Esophagus squamous epithelium (tissue), 5 donors: ENCODE measurements at regions not wholly inside any gene's neighbourhood (a gene's known extent, or its start where the extent isn't known, plus 50 kb on each side); places are given as distances from the start of the nearest gene placed in this dataset.

Source experiments
- DNase-seq: peaks from one replicate; lab custom pipeline; 2025; lab: John Stamatoyannopoulos, UW
- H3K27ac ChIP-seq, 4 donors: fragments of 200-600 bp; sonication (generic); one replicate each; pipeline ENCODE4 v1.5.1; 2016 to 2019; ENCODE audit warnings: mild to moderate bottlenecking in 1 of 4
- H3K27me3 ChIP-seq, 4 donors: fragments of 200-600 bp; sonication (generic); 1 replicate in 3 of 4; 2 replicates in 1 of 4; pipeline versions ENCODE4 v1.5.1 to v1.6.0; 2017 to 2021; ENCODE audit warnings: antibody characterized with exemption in 1 of 4
- H3K36me3 ChIP-seq, 3 donors: fragments of 200-600 bp; sonication (generic); one replicate each; pipeline ENCODE4 v1.5.1; 2016 to 2019
- H3K4me1 ChIP-seq, 3 donors: fragments of 200-600 bp; sonication (generic); one replicate each; pipeline ENCODE4 v1.5.1; 2017 to 2019
- H3K4me3 ChIP-seq, 4 donors: fragments of 200-600 bp; sonication (generic); 1 replicate in 3 of 4; 2 replicates in 1 of 4; pipeline ENCODE4 v1.5.1; 2016 to 2019; ENCODE audit warnings: mild to moderate bottlenecking in 2 of 4, moderate library complexity in 1 of 4
- H3K9me3 ChIP-seq, 3 donors: fragments of 200-600 bp; sonication (generic); one replicate each; pipeline ENCODE4 v1.5.1; 2016 to 2019
- CTCF ChIP-seq, 6 experiments: fragments of 450-650 bp in 4 of 6; fragments of 200-600 bp in 2 of 6; sonication (generic) in 2 of 6; IDR thresholded peaks; one replicate each; pipeline ENCODE4 v1.5.1; 2016 to 2019; ENCODE audit warnings: antibody characterized with exemption in 6 of 6, mild to moderate bottlenecking in 4 of 6, moderate library complexity in 4 of 6
- POLR2A ChIP-seq, 4 donors: fragments of 450-650 bp; IDR thresholded peaks; one replicate each; pipeline ENCODE4 v1.6.1; 2017; ENCODE audit warnings: antibody characterized with exemption in 4 of 4, mild to moderate bottlenecking in 4 of 4, moderate library complexity in 3 of 4
- WGBS, 2 donors: methylation state at CpG; one replicate each; pipeline ENCODE4 v1.1.5; 2018; 5-methylcytosine and 5-hydroxymethylcytosine counted together
- intact Hi-C: fragments of 100-400 bp; cut with DNase I; formaldehyde crosslinking; loops from one replicate; pipeline ENCODE4 v1.15.0; 2022
- donor health status: DM: yes; HTN: yes; CAD: no.

- intact Hi-C loops: no loop called here
- H3K27me3 ChIP-seq: no peaks in the 10 kb centered on the region
- H3K4me1 ChIP-seq: no peaks in the 10 kb centered on the region
- no peak for DNase-seq
- no peak overlapping the region for H3K27ac ChIP-seq
- TF ChIP-seq POLR2A (IDR thresholded peaks at IDR 0.05): no peak
- no peak for TF ChIP-seq CTCF (IDR thresholded peaks at IDR 0.05)
- WGBS, 2 donors: 68 to 73% methylated on average over 2 to 3 of the region's 6 CpGs
- H3K4me3 ChIP-seq: no peak overlapping the region
- no peaks in the 10 kb centered on the region for H3K36me3 ChIP-seq
- H3K9me3 ChIP-seq: no peaks in the 10 kb centered on the region
Observed at GRCh38 chr16:73390936-73391335, 343.0 kb upstream of the ZFHX3 start.

GRCh38 chr16:73390491-73390890, 342.6 kb upstream of the ZFHX3 start:
- H3K36me3 ChIP-seq: no peaks in the 10 kb centered on the region
- no peak overlapping the region for H3K4me3 ChIP-seq
- TF ChIP-seq POLR2A (IDR thresholded peaks at IDR 0.05) (no peak), CTCF (IDR thresholded peaks at IDR 0.05) (no peak)
- no peak overlapping the region for H3K27ac ChIP-seq
- H3K4me1 ChIP-seq: no peaks in the 10 kb centered on the region
- intact Hi-C loops: no loop called here
- DNase-seq: no peak
- H3K9me3 ChIP-seq: no peaks in the 10 kb centered on the region
- H3K27me3 ChIP-seq: no peaks in the 10 kb centered on the region
- 78 to 90% methylated on average over 5 of the region's 5 CpGs for WGBS, 2 donors

GRCh38 chr16:73389085-73389484, 341.2 kb upstream of the ZFHX3 start:
- TF ChIP-seq CTCF (IDR thresholded peaks at IDR 0.05) (no peak), POLR2A (IDR thresholded peaks at IDR 0.05) (no peak)
- intact Hi-C loops: no loop called here
- 45 to 56% methylated on average over 6 of the region's 6 CpGs for WGBS, 2 donors

GRCh38 chr16:73387979-73388378, 340.1 kb upstream of the ZFHX3 start:
- H3K27ac ChIP-seq: no peak overlapping the region
- H3K4me1 ChIP-seq: no peaks in the 10 kb centered on the region
- H3K4me3 ChIP-seq: no peak overlapping the region
- 79 to 89% methylated on average over 3 of the region's 3 CpGs for WGBS, 2 donors
- no peaks in the 10 kb centered on the region for H3K27me3 ChIP-seq
- intact Hi-C loops: no loop called here
- TF ChIP-seq POLR2A (IDR thresholded peaks at IDR 0.05) (no peak), CTCF (IDR thresholded peaks at IDR 0.05) (no peak)
- no peak for DNase-seq
- H3K9me3 ChIP-seq: no peaks in the 10 kb centered on the region
- no peaks in the 10 kb centered on the region for H3K36me3 ChIP-seq

More at GRCh38 chr16:73389085-73389484, 341.2 kb upstream of the ZFHX3 start:
- Histone ChIP-seq H3K27me3 (no peaks in the 10 kb centered on the region), H3K4me3 (no peak overlapping the region), H3K27ac (no peak overlapping the region), H3K36me3 (no peaks in the 10 kb centered on the region), H3K4me1 (no peaks in the 10 kb centered on the region), H3K9me3 (no peaks in the 10 kb centered on the region)
- DNase-seq: no peak

GRCh38 chr16:73385696-73386095, 337.8 kb upstream of the ZFHX3 start:
- DNase-seq: no peak
- TF ChIP-seq CTCF (IDR thresholded peaks at IDR 0.05): no peak
- TF ChIP-seq POLR2A (IDR thresholded peaks at IDR 0.05): no peak
- Histone ChIP-seq H3K9me3 (no peaks in the 10 kb centered on the region), H3K4me3 (no peak overlapping the region), H3K27ac (no peak overlapping the region), H3K4me1 (no peaks in the 10 kb centered on the region), H3K27me3 (no peaks in the 10 kb centered on the region), H3K36me3 (no peaks in the 10 kb centered on the region)
- intact Hi-C loops: no loop called here
- 80 to 88% methylated on average over 4 to 5 of the region's 5 CpGs for WGBS, 2 donors
